NCI-H146 (cell line): ENCODE measurements at regions not wholly inside any gene's neighbourhood (a gene's known extent, or its start where the extent isn't known, plus 50 kb on each side); places are given as distances from the start of the nearest gene placed in this dataset.
"Not testable (repeated sequence)": the region's sequence is repeated elsewhere in the genome, so short reads cannot be mapped to it uniquely, and the experiment has no call there.

Experiments
- DNase-seq: peaks from one replicate; lab custom pipeline; 2025; lab: John Stamatoyannopoulos, UW

DNA sequence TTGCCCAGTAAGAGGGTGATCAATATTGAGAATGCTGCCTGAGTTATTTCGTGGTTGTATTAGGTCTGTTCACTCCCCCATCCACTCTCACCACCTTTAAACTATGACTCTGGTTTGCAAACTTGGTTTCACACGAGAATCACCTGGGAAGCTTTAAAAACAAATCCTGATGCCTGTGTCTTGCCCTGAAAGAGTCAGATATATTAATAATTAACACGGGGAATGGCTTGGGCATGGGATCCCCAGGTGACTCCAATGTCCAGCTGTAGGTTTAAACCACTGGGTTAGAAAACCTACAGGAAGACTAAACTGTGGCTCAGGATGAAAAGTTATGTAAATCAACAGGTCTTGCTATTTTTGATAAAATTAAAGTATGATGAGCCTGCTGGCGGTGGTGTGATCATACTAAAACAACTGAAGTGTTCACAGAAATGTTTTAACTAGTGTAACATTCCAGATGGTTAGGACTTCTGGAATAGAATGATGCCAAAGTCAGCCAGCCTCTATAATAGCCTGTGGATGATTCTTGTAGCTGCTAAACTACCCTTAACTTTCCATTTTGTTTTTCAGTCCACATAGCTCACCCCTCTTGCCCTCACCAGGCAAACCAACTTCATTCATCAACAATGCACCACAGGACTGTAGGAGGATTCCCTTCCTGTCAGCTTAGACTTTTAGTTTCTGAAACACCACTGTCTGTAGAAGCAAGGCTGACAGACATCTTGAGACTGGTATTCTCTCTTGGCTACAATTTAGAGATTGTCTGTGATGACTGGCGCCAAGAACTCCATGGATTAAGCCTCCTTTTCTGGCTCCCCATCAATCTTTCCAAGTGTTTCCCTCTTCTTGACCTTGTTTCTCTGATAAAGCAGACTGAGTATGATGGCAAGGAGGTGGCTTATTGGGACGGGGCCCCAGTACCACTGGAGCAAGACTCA, 119.1 kb upstream of the ADAMTS9 start:
- no peak for DNase-seq

DNA sequence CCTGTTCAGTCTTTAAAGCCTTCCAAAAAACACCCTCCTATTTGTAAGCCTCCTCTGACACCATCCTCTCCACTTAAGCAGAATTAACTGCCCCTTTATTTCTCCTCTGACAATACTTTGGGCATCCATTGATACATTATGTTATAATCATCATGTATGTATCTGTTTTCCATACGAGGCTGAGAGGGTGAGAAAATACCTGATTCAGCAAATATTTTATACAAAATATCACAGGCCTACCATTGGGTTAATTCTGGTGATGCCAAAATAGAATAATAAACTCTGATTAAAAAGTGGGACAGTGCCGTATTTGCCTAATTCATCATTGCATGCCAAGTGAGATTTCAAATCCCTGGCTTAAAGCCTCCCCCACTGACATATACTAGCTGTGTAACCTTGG, 118.2 kb upstream of the ADAMTS9 start:
- DNase-seq, result no peak

DNA sequence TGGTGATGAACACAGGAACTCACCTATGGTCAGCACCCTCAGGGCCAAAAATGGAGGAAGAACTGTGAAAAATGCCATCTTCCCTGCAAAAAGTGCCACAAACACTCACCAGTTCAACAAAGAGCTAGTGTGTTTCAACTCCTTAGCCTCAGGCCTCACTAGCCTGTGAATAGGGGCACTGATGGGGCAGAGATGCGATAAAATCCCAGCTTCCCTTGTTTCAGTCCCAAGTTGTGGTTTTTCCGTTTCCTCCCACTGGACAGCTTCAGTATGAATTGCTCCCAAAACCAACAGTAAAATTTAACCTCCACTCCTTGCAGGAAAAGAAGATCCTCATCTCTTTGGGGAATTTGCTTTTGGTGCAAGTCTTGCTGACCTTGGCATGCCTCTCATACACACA, 117.4 kb upstream of the ADAMTS9 start:
- no peak for DNase-seq

DNA sequence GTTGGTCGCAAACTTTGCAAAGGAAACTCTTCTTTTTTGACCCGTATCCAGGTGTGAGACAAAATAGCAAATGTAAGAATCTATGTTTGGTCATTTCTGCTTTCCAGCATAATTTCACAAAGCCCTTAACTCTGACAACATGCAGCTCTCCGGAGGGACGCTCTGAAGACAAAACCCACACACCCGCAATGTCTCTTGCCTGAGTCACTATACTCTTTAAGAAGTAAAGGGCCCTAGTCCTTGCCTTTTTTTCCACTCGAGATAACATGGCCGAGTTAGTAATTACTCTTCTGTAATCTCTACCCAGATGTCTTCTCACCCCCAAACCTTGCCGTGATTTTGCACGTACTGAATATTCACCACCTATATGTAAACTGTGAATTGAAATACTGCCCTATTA, 115.7 kb upstream of the ADAMTS9 start:
- no peak for DNase-seq

DNA sequence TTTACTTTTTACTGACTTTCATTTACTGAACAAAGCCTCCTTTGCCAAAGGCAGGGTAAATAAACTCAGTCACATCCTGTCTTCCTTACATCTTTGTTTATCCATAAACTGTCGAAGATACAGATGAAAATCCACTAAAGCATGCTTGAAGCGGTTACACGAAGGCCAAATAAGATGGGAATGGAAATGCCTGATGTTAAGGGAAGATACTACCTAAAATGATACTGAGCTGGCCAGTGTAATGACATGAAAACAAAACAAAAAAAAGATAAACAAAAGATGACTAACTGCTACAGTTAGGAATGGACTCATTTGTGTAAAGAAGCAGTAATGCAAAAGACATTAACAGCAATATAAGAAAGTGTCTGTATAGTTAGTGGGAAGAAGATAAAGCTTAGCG, 114.7 kb upstream of the ADAMTS9 start:
- no peak for DNase-seq

DNA sequence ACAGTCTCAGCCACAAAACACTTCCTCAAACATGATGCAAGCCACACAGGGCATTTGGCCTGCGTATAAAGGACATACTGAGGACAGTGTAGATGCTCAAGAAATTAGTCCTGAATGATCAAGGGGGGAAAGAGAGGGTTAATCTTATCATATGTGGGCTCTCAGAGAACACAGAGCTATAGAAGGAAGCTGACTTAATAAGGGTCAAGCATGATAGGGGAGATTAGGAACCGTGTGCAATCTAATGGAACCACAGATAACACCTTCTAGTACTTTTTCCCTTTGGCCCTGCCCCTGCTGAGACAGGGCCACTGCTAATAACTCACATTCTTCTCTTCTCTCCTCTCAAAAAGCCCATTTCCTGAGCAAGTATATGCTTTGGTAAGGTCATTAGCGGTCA, 114.1 kb upstream of the ADAMTS9 start:
- DNase-seq, result no peak

DNA sequence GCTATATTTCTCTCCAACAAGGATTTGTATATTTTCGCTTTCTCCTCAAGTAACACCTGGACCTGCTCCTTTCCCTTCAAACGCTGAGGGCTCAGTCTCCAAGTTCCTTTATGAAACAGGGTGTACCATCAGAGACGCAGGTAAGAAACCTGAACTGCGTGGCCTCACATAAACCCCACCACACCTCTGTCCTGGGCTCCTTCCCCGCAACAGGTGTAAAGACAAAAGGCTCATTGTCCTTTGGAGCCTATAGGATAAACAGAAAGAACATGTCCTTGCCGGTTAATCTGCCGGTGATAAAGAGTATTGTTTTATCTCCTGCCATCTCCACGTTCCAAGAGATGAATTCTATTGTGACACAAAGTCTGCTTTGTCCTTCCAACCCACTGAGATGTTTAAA, 111.8 kb upstream of the ADAMTS9 start:
- no peak for DNase-seq

DNA sequence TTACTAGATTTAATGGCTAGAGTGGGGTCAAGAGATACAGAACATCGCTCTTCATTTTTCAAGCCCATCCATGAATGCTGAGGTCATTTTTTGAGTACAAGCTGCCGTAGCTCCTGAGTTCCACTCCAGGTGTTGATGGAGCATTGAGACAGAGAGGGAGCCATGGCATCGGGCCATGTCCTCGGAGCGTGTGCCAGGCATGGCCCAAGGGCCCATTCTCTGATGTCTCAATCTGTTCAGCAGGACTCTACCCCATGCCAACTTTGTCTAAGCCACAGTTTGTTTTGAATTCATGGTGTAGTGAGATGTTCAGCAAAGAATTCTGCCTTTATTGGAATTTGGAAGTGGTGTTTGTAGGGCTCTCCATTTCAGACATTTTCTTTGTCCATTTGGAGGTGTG, 110.5 kb upstream of the ADAMTS9 start:
- no peak for DNase-seq

DNA sequence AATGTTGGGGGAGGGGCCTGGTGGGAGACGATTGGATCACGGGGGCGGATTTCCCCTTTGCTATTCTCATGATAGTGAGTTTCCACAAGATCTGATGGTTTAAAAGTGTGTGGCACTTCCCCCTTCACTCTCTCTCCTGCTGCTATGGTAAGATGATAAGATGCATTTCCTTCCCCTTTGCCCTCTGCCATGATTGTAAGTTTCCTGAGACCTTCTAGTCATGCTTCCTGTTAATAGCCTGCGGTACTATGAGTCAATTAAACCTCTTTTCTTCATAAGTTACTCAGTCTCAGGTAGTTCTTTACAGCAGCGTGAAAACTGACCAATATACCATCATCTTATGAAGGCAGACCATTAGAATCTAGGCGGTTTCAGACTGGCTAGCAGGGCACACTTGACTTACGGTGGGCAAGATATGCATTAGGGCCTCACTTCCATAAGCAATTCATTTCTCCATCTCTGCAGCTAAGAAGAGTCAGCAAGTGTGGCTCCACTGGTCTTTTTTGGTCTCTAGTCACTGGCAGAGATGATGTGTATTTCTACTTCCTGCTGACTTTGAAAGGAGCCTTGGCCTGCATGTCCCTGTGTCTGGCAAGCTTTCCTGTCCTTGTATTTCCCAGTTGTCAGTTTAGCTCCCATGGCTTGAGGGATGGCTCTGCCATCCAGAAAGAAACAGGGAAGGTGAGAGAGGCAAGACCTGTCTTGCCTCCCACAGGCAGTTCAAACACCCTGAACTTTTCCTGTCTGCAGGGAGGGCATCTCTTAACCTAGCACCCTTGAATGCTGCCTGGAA, 109.0 kb upstream of the ADAMTS9 start:
- DNase-seq, result no peak

DNA sequence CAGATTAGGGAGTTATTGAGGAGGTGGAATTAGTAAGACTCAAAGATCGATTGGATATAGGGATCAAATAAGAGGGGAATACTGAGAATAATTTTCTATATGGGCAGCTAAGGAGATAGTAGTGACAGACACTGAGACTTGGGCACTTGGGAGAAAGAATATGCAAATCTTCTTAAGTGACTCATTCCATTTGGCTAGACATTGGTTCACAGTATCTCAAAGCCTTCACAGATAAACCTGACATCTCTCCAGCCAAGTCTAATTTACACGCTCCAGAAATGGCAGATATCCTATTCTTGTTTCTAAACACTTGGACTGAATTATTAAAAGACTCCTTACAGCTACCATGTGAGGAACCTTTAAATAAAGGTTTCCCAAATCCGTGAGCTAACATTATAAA, 104.6 kb upstream of the ADAMTS9 start:
- no peak for DNase-seq

DNA sequence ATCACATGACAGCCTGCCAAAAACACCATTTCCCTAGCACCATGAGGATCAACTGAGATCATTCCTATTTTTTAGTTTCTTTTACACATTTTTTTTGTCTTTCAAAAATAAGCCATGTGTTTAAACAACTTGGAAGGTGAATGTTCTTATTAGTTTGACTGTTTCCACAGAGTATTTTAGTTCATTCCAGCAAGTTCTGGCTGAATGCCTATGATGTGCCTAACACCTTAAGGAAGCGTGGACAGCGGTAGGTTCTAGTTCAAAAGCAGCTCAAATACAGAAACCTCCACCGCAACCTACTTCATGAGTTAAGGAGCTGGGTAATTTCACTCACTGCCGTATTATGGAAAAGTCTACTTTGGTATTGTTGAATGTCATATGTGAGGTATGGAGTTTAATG, 101.3 kb upstream of the ADAMTS9 start:
- DNase-seq, result no peak

DNA sequence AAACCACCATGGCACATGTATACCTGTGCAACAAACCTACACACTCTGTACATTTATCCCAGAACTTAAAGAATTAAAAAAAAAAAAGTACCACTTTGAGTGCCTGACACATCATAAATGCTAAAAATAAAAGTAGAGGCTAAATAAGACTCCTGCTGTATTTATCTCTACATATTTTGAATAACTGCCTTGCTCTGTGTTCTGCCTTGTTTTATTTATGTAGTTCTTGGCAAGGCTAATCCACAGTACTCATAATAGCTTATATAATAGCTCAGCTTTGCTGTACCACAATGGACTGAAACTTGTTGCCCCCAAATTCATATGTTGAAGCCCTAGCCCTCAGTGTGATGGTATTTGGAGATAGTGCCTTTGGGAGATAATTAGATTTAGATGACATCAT, 95.4 kb upstream of the ADAMTS9 start:
- no peak for DNase-seq

DNA sequence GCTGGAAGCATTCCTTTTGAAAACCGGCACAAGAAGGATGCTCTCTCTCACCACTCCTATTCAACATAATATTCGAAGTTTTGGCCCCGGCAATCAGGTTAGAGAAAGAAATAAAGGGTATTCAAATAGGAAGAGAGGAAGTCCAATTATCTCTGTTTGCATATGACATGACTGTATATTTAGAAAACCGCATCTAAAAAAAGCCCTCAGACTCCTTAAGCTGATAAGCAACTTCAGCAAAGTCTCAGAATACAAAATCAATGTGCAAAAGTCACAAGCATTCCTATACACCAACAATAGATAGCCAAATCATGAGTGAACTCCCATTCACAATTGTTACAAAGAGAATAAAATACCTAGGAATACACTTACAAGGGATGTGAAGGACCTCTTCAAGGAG, 93.1 kb upstream of the ADAMTS9 start:
- DNase-seq, result not testable (repeated sequence)

DNA sequence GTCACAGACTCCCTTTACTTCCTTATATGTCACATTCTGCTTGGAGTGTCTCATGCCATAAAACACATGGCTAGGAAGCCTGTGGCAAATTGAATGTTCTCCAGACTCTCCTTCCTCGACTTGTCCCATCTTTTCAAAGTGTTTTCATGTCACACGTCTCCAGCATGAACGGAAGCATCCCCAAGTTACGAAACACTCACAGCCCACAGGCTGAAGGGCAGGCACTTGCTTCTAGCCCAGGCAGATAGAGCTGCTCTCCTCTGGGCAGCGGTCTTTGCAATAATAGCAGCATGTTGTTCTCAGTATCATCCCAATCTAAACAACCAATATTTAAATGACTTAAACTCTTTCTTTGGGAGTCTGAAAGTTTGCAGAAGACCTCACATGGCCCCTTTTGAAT, 85.3 kb upstream of the ADAMTS9 start:
- DNase-seq, result no peak

DNA sequence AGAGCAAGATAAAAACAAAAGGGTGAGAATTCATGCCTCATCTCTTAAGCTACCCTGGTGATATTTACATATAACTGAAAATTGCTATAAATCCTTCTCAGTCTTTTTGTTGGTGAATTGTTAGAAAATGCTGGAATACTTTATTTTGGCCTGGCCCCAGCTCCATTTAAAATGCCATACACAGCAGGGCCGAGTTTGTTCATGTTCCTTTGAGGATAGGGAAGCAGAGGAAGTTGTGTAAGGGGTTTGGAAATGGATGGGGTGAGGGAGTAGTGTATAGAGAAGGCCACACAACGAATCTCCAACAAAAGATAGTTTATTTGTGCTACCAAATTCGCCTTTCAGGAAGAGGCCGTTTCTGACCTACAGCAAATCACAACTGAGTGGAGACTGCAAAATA, 78.6 kb upstream of the ADAMTS9 start:
- no peak for DNase-seq

DNA sequence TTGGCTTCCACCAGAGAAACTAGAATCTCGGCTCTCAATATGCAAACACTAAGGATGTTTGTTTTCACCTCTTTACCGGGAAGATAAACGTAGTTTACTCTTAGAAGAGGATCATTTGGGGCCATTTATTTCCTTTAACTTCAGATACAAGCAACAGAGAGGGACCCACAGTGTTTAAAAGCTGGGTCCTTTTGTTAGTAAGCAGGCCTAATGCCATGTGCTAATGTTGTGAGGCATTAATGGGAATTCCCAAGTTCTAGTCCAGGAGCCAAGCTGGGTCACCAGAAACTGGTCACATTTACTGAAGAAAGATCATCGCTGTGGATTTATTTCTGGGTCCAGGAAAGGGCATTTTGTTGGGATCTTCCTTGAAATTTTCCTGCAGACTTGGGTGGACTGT, 78.1 kb upstream of the ADAMTS9 start:
- no peak for DNase-seq

DNA sequence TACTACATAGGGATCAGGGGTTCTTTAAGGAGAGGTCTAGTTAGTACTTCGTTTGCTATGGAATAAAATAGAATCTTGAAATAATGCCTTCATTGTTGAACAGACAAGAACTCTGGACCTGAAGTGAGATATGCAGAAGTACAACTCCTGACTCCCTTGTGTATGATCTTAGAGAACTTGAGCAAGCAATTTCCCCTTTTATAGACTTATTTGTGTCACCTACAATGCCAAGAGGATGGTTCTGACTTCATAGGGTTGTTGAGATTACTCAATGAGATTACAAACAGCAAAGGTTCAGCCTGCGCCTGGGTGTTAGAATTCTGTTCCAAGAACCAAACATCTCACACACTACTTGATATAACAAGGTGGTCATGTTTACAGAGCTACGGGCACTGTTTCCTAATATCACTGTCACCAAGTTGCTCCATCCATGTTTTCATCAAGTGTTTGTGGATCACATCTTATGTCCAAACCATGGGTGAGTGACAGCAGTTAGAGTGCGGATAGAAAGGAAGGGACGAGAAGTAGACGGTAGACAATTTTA, 76.7 kb upstream of the ADAMTS9 start:
- DNase-seq, result no peak

DNA sequence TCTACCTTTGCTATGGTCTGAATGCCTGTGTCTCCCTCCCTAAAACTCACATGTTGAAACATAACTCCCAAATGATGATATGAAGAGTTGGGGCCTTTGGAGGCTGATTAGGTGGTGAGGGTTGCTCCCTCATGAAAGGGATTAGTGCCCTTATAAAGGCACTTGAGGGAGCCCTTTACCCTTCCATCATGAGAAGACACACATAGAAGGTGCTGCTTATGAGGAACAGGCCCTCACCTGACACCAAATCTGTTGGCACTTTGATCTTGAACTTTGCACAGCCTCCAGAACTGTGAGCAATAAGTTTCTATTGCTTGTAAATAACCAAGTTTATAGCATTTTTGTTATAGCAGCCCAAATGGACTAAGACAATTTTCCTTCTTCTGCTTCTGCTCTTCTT, 76.2 kb upstream of the ADAMTS9 start:
- DNase-seq, result no peak

DNA sequence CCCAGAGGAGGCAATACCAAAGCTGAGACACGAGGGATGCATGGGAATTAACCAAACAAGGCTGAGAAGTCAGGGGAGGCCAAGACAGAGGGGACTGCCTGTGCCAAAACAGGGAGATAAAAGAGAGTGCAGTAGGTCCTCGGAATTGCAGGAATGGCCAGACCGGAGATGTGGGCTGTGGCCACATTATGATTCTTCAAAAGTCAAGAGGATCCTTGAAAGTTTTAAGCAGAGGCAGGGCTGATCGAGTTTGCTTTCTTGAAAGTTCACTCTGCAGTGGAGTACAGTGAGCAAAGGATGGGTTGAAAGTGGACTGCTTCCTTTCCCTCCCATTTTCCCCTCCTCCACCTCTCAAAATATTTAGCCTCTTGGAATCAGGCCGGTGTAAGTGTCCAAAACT, 73.9 kb upstream of the ADAMTS9 start:
- DNase-seq, result no peak

DNA sequence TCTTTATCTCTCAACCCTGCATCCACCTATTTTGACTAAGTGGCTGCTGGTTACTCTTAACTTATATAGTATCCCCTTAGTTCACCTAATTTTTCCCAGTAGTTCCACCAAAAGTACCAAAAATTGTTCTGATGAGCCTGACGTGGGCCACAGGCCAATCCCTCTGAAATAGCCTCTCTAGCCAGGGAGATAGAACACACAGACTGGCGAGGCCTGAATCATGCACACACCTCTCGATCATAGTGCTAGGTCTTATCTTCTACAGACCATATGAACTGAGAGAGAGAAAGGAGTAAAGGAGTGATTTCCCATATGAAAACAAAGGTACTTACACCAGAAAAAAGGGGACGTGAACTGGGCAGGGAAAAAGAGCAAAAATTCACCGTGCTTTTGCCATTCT, 72.5 kb upstream of the ADAMTS9 start:
- no peak for DNase-seq

DNA sequence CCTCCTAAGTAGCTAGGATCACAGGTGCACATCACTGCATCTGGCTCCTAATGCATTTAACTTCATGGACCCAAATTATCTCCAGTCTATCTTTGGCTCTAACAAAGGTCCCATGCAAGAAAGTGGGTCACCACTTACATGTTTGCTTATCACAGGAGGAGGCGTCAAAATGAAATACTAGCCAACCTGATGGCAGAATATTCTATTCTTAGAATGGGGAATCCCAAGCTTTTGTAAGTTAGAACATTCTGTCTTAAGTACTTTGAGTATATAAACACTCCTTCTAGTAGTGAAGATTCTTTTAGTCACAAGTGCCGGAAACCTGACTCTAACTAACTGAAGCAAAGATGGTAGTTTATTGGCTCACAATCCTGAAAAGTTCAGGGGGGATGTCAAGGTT, 72.0 kb upstream of the ADAMTS9 start:
- DNase-seq, result no peak

DNA sequence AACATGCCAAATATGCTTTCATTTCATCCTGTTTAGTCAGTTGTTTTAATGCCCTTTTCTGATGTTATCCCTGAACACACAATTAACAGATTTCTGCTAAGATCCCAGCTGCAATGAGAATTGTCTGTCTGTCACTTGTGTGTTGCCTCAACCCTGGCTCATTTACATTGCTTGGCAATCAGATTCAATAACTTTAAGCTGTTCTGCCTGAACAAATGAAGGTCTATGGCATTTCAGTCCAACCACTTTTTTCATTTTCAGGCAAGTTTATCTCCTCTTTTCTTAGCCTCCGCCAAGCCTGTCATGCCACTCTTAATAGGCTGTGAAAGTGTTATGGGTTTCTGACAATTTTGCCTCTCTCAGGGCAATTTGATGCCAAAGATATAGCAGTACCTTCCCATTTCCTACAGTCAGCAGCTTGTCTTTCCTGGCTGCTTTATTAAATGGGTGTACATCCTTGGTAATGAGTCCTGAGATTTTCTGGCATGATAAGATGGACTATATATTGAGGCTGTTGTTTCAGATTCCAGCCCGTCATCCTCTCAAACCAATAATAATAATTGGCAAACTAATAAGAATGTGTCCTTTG, 68.7 kb upstream of the ADAMTS9 start:
- DNase-seq, result no peak
